ENCODE measurements at regions not wholly inside any gene's neighbourhood (a gene's known extent, or its start where the extent isn't known, plus 50 kb on each side); places are given as distances from the start of the nearest gene placed in this dataset.

- no peak overlapping the region for H3K27ac ChIP-seq (ENCODE audit: extremely low read depth, low read depth, low read length)
- ChIA-PET CTCF (no interaction called here), POLR2A (no interaction called here)
Observed at GRCh38 chr10:29923416-29923965, 135.9 kb downstream of the JCAD start.

GRCh38 chr10:29922892-29923291 is 136.5 kb downstream of the JCAD start:
- ChIA-PET POLR2A (no interaction called here), CTCF (no interaction called here)
- Histone ChIP-seq H3K4me1 (ENCODE audit: control insufficient read depth, insufficient read depth, low read length) (no peaks in the 10 kb centered on the region), H3K4me3 (ENCODE audit: low read depth, low read length) (no peak overlapping the region), H3K9me3 (ENCODE audit: control insufficient read depth, insufficient read depth, low read depth, low read length) (no peaks in the 10 kb centered on the region), H3K27ac (ENCODE audit: extremely low read depth, low read depth, low read length) (no peak overlapping the region), H3K36me3 (ENCODE audit: control insufficient read depth in 2 of 2, insufficient read depth in 1 of 2, low read length in 2 of 2) (no peaks in the 10 kb centered on the region)
- TF ChIP-seq SCRT1 (tag by site-specific recombination; IDR thresholded peaks at IDR 0.05; ENCODE audit: borderline replicate concordance): no peak
- no peak for TF ChIP-seq ZXDB (tag by site-specific recombination; IDR thresholded peaks at IDR 0.05)
- TF ChIP-seq ZSCAN4 (tag by site-specific recombination; IDR thresholded peaks at IDR 0.05): no peak
- TF ChIP-seq, protein P1, sequence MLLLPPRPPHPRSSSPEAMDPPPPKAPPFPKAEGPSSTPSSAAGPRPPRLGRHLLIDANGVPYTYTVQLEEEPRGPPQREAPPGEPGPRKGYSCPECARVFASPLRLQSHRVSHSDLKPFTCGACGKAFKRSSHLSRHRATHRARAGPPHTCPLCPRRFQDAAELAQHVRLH (tag by site-specific recombination; IDR thresholded peaks at IDR 0.05): no peak

More at GRCh38 chr10:29923416-29923965, 135.9 kb downstream of the JCAD start:
- no peaks in the 10 kb centered on the region for H3K4me1 ChIP-seq (ENCODE audit: control insufficient read depth, insufficient read depth, low read length)
- no peak overlapping the region for H3K4me3 ChIP-seq (ENCODE audit: low read depth, low read length)
- H3K36me3 ChIP-seq (ENCODE audit: control insufficient read depth in 2 of 2, insufficient read depth in 1 of 2, low read length in 2 of 2): no peaks in the 10 kb centered on the region
- TF ChIP-seq ZNF132 (tag by site-specific recombination; IDR thresholded peaks at IDR 0.05; ENCODE audit: borderline replicate concordance) (no peak), PRDM10 (tag by site-specific recombination; IDR thresholded peaks at IDR 0.05) (no peak), BCL11B (tag by site-specific recombination; IDR thresholded peaks at IDR 0.05; ENCODE audit: low read depth) (no peak), ZNF830 (tag by site-specific recombination; IDR thresholded peaks at IDR 0.05; ENCODE audit: low read depth) (no peak), ZSCAN4 (tag by site-specific recombination; IDR thresholded peaks at IDR 0.05) (no peak), YY1 (tag by site-specific recombination; IDR thresholded peaks at IDR 0.05) (no peak), ZBTB26 (tag by site-specific recombination; optimal IDR thresholded peaks at IDR 0.05) (no peak), ZBTB7A (tag by site-specific recombination; IDR thresholded peaks at IDR 0.05; ENCODE audit: low read depth) (no peak), ZNF211 (tag by site-specific recombination; IDR thresholded peaks at IDR 0.05; ENCODE audit: low read depth) (no peak), BCL11A (tag by site-specific recombination; IDR thresholded peaks at IDR 0.05; ENCODE audit: low read depth) (no peak), ZNF776 (tag by site-specific recombination; IDR thresholded peaks at IDR 0.05; ENCODE audit: borderline replicate concordance) (no peak), HOXA7 (CRISPR knock-in tag; IDR thresholded peaks at IDR 0.05; ENCODE audit: borderline replicate concordance) (no peak), ZNF501 (tag by site-specific recombination; IDR thresholded peaks at IDR 0.05) (no peak)
- TF ChIP-seq, protein P2, sequence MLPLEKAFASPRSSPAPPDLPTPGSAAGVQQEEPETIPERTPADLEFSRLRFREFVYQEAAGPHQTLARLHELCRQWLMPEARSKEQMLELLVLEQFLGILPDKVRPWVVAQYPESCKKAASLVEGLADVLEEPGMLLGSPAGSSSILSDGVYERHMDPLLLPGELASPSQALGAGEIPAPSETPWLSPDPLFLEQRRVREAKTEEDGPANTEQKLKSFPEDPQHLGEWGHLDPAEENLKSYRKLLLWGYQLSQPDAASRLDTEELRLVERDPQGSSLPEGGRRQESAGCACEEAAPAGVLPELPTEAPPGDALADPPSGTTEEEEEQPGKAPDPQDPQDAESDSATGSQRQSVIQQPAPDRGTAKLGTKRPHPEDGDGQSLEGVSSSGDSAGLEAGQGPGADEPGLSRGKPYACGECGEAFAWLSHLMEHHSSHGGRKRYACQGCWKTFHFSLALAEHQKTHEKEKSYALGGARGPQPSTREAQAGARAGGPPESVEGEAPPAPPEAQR (tag by site-specific recombination; IDR thresholded peaks at IDR 0.05): no peak
- no peaks in the 10 kb centered on the region for H3K9me3 ChIP-seq (ENCODE audit: control insufficient read depth, insufficient read depth, low read depth, low read length)
